Dermis blood vessel endothelial cell (primary cell): ENCODE measurements at regions not wholly inside any gene's neighbourhood (a gene's known extent, or its start where the extent isn't known, plus 50 kb on each side); places are given as distances from the start of the nearest gene placed in this dataset.

ENCODE experiments used
- DNase-seq: peaks from one replicate; pipeline ENCODE4 v3.0.0; 2010

DNA sequence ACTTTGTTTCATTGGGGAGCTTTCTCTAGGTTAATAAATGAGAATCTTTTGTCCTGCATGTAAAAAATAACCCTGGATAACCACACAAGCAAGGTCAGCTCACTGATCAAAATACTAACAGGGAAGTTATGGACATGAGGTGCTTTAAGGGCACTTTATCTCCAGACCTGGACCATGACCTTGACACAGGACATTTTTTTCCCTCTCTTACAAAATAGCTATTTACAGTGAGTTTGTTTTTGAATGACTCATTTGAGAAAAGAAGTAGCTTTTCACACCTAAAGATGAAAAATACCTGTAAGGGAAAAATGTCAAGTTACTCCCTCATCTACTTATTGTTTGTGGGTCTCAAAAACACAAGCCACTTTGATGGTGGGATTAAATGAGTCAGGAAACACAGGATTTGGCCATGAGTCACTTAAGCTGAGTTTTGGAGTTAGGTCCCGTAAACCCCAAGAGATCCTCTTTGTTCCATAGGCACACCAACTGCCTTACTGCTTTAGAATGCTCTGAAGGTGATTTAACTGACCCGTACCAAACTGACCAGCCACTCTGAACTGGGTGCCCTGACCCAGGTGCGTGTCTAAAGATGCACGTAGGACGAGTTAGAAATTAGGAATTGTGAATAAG is 479.3 kb upstream of the NXPH2 start:
- no peak for DNase-seq

DNA sequence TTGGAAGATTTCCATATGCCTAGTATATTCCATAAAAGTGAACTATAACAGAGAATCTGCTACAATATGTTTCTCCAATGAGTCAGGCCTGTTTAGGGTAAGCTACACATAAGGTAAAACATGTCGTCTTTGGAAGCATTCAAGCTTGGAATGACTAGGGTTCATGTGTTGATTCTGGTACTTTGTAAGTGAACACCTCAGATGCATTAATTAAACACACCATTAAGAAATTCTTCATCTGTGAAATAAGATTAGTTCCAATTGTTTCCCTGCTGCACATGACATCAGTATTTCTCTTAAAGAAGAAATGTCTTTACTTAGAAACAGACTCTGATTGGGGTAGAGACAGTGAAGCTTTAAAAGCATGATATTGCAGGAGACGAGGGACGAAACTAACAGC is 461.1 kb upstream of the NXPH2 start:
- DNase-seq = no peak

DNA sequence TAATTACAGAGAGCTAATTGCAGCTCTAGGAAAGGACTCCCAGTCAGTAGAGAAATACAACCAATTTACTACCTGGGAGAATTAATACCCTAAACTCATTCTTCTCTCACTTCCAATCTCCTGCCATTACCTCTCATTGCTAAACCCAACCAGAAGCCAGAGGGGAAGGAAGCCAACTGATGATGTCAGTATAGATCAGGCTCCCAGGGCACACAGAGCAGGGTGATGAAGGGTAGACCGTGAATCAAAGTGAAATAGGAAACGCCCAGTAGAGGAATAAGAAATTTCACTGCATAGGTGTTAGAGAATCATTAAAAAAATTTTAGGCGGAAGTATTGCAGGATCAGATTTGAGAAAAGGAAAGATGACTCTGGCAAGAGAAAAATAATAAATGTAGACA is 456.8 kb upstream of the NXPH2 start:
- DNase-seq = no peak

DNA sequence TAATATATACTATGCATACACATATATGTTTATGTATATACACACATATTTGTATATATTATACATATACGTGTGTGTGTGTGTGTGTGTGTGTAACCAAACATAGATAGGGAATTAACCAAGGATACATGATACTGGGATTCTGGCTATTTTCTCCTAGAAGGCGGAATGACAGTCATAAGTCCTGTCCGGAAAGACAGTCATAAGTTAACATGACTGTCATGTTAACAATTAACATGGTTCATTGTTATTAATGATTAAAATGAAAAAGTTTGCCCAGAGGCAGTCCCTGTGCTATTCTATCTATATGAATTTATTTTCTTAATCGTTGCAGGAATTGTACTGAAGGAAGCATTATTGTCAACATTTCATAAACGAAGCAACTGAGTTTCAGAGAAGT is 450.7 kb upstream of the NXPH2 start:
- no peak for DNase-seq

DNA sequence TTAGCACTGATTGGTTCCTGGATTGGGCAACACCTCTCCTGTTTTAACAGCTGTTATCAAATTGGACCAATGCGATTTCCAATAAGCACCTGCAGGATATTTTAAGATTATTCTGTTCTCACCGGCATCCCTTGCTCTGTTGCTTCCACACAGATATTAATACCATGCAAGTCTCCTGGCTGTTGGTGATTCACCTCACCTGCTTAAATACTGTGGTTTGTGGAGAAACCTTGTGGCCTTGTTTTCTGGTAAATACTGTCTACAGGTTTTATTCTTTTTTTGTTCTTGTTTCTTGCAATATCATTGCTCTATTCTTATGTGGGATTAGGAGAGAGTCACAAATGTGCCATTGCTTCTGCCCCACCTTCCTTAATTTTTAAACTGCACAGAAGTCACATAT is 448.1 kb upstream of the NXPH2 start:
- DNase-seq = no peak

DNA sequence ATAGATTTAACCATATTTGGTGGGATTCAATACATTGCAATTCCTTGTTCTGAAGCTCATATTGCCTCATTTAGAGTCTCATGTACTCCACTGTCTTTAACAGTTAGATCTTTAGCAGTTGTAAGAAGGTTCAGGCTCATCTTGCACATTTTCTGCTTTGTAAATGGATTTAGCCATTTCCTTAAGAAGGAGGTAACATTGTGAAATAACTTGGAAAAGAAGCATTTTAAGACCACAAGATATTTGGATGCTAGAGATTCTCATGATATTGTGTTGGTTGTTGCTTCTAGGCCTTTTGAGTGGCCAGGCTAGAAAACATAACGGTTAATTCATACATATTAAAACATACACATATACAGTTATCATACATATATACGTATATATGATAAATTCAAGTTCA is 445.8 kb upstream of the NXPH2 start:
- DNase-seq = no peak

DNA sequence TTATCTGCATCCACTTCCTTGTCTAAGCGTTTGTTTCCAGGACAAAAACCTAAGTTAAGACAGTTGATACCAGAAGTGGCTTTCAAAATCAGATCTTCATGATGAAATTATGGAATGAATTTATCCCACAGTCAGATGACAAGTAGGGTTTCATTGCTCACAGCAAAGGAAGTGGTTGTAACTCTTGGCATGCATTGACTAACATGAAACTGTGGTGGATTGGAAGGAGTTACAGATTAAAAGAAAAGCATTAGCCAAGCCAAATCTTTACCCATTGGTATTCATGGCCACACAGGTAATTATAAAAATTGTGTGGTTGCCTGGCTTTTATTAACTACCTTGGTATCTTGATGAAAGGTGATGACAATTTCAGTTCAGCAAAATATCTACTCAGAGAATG is 438.0 kb upstream of the NXPH2 start:
- no peak for DNase-seq

DNA sequence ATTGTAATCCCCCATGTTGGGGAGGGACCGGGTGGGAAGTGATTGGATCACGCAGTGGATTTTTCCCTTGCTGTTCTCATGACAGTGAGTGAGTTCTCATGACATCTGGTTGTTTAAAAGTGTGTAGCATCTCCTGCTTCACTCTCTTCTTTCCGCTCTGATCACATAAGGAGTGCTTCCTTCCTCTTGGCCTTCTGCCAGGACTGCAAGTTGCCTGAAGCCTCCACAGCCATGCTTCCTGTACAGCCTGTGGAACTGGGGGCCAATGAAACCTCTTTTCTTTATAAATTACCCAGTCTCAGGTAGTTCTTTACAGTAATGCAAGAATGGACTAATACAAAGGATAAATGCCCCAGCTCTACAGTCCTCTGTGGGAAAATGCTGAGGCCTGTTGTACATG is 437.5 kb upstream of the NXPH2 start:
- DNase-seq = no peak

DNA sequence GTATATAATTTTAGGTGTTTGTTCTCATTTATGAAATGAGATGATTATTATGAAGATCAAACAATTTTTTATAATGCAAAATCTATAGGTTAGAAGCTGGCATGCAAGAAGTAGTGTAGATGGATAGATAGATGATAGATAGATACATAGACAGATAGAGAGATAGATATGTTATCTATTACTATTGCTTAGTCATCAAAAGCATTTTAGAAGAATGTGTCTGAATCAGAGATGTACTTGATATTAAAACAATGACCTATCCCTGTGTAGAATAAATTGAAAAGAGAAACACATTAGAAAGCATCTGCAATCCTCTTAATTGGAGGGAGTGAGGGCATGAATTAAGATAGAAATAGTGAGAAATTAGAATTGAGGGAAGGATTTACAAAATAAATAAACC is 436.2 kb upstream of the NXPH2 start:
- no peak for DNase-seq

DNA sequence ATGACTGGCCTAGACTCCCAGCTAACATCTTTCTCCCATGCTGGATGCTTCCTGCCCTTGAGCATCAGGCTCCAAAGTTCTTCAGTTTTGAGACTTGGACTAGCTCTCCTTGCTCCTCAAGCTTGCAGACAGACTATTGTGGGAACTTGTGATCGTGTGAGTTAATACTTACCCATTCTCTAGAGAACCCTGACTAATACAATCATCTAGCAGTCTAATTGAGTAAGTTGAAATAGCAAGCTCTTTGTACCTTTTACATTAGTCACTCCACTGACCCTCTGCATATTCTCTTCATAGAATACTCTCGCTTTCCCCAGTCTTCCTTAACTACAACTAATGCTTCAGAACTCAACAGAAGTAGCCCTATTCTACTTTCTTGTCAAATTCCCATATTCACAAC is 434.6 kb upstream of the NXPH2 start:
- no peak for DNase-seq

DNA sequence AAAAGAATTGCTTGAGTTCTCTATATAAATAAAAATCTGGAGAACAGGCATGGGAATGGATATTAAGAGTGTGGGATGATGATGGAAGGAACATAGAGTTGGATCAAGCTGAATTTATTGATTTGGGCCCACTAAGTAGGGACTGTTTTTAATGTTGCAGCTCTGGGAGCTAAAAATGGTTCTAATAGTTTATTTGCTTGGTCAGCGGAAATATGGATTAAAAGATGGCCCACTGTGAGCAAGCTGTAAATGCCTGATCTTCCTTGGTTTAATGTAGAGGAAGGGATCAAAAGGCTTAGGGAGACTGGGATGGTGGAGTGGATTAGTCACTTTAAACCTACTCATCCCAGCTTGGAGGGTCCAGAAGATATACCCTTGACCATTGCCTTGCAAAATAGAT is 429.4 kb upstream of the NXPH2 start:
- DNase-seq = no peak

DNA sequence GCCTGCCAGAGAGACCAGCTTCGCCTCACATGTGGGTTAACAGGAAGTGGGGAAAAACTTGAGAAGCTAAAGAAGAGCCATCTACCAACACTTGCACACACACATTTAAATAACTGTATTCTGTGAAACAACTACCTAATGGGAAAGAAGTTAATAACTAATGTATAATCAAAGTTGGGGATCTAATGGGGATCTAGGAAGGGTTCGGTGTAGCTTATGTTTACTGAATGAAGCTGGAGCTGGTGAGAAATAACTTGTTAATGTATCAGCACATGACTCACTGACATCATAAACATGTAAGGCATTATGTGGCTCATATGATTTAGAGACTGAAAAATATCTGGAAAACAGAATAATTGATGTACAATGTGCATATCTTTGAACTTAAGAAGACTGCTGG is 421.3 kb upstream of the NXPH2 start:
- DNase-seq = no peak

DNA sequence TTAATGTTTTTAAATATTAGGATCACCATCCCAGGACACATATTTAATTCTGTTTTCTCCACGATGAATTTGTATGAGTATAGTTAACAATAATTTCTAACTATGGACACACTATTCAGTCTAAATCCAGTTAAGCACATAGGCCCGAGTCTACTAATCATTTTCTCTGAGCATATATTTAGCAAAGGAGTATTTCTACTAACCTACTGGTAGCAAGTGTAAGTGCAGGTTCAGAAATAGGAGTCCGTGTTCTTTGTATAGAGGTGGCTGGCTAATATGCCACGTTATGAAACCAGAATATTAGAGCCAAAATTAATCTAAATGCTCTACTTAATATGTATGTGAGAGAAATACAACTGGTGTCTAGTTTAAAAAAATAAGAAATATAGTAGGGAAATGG is 416.6 kb upstream of the NXPH2 start:
- no peak for DNase-seq

DNA sequence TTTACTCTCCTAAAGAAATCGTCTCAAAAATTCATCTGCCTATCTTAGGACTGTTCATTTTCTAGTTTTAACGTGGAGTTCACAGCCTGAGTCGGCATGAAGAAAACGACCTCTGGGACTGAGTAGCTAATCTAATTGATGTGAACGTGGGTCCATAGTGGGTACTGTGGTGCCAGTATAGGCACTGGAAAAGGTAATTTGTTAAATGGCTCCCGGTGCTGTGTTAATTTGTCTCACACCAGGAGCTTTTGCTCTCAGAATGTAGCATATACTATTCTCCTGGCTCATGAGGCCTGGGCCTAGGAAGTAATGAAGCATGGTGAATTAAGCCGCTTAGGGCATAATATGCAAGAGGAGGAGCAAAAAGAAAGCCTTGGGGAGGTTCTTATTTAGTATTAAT is 414.4 kb upstream of the NXPH2 start:
- DNase-seq = no peak

DNA sequence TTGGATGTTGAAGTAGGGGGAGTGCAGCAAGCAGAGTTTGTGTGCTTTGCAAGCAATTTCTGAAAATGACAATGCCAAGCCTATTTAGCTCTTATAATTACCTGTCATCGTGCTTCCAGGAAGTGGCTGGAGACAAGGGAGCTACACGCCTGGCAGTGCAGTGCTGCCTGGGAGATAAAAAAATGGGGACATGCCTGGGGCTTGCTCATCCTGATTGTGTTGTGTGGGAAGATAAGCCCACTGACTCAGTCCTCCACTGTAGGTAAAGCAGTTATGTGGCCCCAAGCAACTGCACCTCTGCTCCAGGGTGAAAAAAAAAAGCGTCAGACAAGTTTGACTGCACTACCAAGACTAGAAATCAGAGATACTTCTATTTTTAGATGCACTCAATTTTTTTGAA is 396.9 kb upstream of the NXPH2 start:
- no peak for DNase-seq

DNA sequence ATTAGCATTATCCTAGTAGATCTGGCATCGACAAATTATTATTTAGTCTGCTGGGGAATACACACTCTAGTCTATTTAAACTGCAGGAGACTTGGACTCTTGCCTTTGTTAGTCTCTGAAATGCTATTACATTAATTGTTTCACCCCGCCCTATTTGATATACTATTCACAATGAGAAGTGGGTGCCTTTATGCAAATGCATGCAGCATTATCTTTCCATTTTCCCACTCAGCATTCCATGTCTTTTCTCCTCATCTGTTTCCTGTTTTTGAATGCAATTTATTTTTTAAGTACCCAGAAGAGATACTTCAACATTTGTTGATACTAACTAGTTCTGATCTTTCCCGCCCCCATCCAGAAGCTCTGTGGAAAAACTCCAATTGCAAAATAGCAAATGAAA is 395.3 kb upstream of the NXPH2 start:
- no peak for DNase-seq

DNA sequence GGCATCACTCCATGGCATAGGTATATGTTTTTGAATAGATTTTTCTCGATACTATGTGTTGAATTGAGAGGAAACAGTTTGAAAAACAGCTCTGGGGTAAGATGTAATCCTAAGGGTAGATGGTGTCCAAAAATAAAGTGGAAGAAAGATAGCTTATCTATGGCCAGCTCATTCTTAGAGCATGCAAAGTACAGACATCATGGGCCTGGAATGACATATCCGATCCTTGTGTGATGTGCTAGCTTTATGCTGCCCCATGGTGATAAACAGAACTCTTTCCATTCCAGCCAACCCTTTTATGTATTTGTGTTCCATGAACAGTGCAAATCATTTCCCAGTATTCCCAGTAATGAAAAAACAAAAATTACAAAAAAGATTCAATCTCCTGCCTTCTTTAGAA is 390.2 kb upstream of the NXPH2 start:
- DNase-seq = no peak

DNA sequence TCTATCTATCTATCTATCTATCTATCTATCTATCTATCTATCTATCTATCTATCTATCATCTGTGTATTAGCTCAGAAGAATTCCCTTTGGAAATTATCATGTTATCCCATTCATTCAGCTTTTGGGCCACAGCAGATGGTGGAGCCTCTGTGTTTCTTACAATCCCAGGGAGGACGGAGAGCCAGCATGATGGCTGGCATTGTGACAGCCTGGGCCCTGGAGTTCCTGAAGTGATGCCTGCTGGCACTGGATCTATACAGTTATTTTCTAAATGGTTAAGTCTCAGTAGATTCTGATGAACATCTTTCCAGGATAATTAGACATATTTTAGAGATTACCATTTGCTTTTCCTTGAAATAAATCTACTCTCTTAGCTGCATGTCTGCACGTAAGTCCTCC is 385.4 kb upstream of the NXPH2 start:
- DNase-seq = no peak

DNA sequence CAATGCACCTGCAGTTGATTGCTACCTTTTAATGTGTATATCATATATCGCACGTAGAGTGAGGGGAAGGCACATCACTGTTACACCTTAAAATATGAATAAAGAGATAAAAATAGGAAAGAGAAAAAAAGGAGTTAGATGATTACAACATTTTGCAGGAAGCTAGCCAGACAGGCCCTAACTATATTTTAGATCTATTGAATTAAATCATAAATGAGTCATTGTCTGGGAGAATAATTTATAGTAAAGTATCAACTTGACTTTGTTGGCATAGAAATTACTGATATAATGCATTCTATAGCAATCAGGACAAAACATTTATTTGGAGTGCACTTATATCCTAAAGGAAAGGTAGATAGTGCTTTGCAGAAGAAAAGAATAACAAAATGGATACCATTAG is 384.9 kb upstream of the NXPH2 start:
- DNase-seq = no peak

DNA sequence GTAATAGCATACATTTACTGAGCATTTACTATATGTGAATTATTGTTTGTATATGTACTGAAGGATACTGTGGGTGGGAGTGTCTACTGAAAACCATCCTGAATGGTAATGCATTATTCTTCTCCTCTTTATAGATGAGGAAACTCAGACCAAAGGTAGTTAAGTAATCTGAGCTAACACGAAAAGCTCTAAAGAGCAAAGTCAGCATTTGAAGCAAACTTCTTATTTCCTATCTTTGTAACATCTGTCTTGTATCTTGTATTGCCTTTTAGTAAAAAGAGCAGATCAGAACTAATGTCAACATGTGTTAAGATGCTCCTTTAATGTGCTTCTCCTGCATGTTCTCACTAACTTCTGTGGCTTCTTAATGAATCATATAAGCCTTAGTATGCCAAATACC is 382.8 kb upstream of the NXPH2 start:
- no peak for DNase-seq

DNA sequence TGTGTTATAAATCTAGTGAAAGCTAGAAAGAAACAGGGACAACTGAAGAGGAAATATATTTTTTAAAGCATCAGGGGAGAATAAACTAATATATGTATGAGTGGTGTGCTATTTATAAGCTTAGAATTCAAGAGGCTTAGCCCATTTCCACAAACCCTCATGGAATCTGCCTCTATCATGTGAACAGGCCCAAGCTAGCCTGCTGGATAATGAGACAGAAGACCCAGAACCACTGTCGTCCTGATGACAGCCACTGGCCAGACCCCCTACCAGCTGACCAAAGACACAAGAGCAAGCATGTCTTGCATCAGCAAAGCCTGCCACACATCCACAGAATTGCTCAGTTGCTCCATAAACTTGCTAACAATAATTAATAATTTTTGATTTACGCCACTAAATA is 382.3 kb upstream of the NXPH2 start:
- no peak for DNase-seq

DNA sequence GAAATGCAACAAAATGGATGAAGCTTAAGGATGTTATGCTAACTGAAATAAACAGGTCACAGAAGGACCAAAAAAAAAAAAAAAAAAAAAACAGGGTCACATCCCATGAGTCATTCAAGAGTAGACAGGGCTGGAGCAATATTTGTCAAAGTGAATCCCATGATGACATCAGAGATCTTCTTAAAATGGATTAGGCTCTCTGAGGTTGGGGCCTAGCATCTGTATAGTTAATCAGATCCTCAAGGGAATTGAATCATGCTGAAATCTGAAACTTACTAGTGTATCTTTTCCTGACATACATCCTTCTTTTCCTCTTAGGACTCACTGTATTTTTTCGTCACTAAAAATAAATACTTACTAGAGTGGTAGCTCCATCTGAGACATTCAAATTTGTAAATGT is 380.6 kb upstream of the NXPH2 start:
- DNase-seq = no peak

DNA sequence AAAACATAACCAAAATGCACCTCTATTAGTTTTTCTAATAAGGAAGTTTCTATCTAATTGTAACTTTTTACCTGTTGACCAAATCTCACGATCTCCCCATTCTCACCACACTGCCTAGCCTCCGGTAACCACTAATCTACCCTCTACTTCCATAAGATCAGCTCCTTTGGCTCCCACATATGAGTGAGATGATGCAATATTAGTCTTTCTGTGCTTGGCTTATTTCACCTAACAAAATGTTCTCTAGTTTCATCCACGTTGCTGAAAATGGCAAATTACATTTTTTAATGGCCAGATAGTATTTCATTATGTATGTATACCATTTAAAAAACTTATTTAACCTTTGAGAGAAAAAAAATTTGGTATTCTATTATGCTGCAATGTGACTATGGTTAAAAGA is 379.0 kb upstream of the NXPH2 start:
- no peak for DNase-seq

DNA sequence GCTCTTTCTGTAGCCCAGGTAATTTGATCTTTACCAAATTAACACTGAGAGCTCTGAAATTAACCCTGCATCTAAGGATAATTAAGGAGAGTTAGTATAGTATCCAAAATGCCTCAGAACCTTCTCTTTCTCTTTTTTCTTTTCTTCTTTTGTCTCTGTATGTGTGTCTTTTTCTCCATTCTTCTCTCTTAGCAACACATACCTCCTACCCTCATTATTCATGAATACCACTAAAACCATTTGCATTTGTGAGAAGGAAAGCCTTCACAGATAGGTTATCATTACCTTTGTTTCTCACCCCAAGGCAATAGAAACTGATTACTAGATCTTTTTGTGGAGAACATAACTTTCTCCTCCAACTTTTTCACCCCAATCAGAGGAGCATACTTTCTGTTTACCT is 376.5 kb upstream of the NXPH2 start:
- DNase-seq = no peak

DNA sequence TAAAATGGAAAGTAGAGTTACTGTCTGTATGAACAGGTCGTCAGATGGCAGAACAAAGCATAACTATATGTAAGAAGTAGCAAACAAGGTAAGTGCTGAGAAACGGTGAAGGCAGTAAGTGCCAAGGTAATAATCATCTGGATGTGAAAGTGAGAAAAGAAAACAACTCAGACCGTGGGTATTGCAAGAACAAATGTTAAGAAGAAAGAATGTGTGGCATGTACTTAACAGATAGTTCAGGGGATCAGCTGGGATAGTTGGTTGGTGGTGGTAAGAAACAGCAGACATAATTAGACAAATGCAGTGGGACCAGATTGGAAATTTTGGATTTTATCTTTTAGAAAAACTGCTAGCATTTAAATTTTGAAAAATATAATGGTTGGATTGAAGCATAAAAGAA is 375.8 kb upstream of the NXPH2 start:
- DNase-seq = no peak
